CD4-positive, alpha-beta T cell treated with Interleukin-21 for 1 hour (primary cell): ENCODE measurements at regions not wholly inside any gene's neighbourhood (a gene's known extent, or its start where the extent isn't known, plus 50 kb on each side); places are given as distances from the start of the nearest gene placed in this dataset.
"Not testable (repeated sequence)": the region's sequence is repeated elsewhere in the genome, so short reads cannot be mapped to it uniquely, and the experiment has no call there.

Source experiments
- DNase-seq: peaks from one replicate; pipeline ENCODE4 v3.0.0-alpha.2; 2020

DNA sequence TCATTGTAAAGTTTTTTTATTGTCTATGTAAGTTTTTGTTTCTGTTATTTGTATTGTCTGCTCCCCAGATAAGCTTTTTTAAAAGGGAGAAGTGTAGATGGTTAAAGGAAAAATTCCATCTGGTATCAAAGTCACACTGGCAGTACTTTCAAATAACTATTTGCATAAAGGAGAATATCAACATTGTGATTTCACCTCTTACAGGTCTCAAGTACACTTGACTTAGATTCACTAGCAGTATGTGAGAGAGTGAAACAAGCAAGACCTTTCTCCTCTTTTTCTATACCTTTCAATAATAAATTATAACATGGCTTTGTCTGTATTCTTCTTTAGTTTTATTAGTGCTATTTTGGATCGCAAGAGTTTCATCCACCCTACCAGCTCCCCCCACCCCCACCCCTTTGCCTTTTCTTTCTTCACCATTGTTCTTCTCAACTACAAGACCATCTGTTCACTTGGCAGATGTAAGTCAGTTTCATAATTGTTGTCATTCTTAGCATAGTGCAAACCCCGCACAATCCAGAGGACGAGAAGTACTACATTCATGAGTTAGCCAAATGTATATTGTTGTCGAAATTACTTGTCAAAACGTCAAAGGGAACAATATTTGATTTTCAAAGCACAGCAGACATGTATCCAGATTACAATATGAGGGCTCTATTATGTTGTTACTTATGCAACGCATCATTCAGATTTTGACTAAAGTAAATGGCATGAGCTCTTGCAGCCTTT lies 602.7 kb upstream of the FLRT2 start:
- DNase-seq, result no peak

- DNase-seq, result no peak
Observed at GRCh38 chr14:84929086-84929485, 600.9 kb upstream of the FLRT2 start.

- no peak for DNase-seq
Observed at GRCh38 chr14:84929834-84930233, 600.1 kb upstream of the FLRT2 start.

DNA sequence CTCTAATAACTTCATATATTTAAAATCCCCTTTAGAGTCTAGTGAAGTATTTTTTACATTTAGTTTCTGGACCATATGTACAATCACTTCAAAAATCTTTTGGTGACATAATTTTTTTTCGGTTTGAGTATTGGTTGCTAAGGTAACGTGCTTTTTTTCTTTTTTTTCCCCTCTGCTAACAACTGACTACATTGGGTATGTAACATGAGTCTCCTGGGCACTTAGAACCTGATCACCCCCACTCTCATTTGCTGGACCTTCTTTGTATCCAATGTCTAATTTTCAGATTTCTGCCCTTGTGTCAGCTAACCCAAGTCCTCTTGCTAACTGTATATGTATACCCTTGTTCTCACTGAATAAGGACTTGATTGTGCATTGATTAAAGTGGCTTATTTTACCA lies 592.9 kb upstream of the FLRT2 start:
- DNase-seq, result no peak

- DNase-seq, result no peak
Observed at GRCh38 chr14:84937449-84937848, 592.5 kb upstream of the FLRT2 start.

DNA sequence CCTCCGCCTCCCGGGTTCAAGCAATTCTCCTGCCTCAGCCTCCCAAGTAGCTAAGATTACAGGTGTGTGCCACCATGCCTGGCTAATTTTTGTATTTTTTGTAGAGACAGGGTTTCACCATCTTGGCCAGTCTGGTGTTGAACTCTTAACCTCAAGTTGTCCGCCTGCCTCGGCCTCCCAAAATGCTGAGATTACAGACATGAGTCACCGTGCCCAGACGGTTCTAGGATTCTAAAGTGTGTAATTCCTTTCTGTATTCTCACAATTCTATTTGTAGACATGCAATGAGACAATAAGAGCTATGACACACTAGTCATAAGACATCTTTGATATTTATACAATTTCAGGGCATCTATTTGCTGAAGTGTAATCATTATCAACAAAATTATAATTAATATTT lies 585.0 kb upstream of the FLRT2 start:
- not testable (repeated sequence) for DNase-seq

GRCh38 chr14:84959851-84960520 lies 570.0 kb upstream of the FLRT2 start:
- DNase-seq, result no peak

GRCh38 chr14:84961637-84962036 lies 568.3 kb upstream of the FLRT2 start:
- no peak for DNase-seq

GRCh38 chr14:84963518-84963917 lies 566.4 kb upstream of the FLRT2 start:
- DNase-seq, result no peak

GRCh38 chr14:84965279-84965678 lies 564.7 kb upstream of the FLRT2 start:
- no peak for DNase-seq

DNA sequence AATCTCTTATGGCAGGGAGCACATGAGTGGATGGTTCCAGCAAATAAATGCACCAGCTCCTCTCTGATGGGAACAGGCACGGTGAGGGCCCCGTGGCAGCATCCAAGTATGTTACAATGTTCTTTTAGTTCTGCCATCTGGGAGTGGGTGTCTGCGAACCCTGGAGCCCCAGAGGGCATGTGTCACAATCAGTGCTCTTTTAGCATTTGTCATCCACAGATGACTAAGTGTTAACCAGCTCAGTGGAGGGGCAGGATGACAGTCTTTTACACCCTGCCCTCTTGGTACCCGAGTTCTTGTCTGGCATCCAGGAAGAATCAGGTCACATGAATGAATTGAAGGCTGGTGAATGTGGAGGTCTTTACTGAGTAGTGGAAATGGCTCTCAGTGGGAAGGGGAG lies 560.4 kb upstream of the FLRT2 start:
- no peak for DNase-seq

DNA sequence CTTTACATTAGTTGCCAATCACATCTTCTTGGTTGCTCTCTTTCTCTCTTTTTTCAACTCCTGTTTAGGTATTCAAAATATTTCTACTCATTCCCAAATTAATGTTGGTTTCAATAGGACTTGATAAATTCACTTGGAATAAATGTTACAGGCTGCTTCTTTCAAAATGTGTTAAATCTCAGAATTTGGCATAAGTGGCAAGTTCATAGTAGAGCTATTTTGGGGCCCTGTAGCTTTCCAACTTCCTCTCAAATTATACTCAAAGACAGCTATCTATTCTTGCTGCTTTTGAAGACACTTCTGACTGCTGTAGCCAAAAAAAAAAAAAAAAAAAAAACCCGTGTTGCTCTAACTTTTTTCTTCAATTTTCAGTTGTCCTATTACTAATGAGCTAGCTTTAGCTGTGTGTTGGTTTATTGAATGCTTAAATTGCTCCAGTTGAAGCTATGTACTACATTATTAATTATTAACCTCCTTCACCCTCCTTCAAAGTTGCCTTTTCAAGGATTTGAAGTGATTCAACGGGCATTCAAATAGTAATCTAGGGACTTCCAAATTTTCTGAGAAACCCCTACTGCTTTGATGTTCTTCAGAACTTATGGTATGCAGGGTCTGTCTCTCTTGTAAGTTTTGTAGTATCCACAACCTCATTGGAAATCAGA lies 554.6 kb upstream of the FLRT2 start:
- no peak for DNase-seq

DNA sequence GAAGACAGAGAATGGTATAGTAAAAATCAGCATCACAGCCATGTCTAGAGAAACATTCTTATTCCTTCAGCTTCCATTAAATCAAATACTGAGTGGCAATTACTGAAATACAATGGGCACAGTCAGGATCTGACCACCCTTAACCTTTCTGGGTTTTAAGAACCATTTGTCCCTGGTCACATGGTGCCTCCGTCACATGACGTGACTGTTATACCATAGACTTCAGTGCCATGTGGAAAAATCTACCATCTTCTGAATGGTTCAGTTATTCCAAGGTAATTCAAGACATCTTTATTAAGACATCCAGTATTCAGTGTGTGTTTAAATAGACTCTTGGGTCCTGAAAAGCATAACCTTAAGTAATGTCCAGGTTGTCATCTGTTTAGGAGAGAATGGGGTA lies 553.1 kb upstream of the FLRT2 start:
- DNase-seq, result no peak

- DNase-seq, result no peak
Observed at GRCh38 chr14:84987042-84987441, 542.9 kb upstream of the FLRT2 start.

- no peak for DNase-seq
Observed at GRCh38 chr14:84988357-84988756, 541.6 kb upstream of the FLRT2 start.

DNA sequence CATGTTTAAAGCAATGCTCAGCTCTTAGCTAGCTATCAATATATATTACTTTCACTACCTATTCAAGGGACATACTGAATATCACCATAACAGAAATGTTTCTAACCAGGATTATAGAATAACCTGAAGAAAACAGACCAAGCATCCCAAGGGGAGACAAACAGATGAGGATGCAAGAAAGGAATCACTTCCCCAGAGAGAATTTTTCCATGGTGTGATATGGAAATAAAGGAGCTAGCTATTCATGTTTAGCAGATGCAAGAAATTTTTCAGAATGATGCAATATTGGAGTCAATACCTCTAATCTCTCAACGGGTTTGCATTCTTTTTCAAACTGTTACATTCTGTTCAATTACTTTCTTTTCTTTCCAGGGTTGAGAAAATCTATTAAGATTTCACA lies 538.9 kb upstream of the FLRT2 start:
- DNase-seq, result no peak

GRCh38 chr14:84998216-84998615 lies 531.7 kb upstream of the FLRT2 start:
- no peak for DNase-seq

- no peak for DNase-seq
Observed at GRCh38 chr14:85002846-85003245, 527.1 kb upstream of the FLRT2 start.

DNA sequence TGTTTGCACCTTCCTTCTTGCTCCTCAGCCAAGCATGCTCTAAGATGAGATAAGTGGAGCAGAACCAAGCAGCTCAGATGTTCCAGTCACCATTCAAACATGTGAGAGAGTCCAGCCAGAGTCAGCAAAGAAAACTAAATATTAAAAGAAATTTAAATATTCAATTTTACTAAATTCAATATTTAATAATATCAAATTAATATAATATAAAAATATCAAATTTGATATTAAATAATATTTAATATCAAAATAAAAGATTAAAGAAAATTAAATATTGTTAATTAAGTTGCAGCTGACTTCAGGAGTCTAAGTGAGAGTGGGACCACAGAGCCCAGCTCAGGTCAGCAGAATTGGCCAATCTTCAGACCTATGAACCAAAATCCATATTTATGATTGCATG lies 526.1 kb upstream of the FLRT2 start:
- DNase-seq, result no peak

GRCh38 chr14:85009506-85009905 lies 520.4 kb upstream of the FLRT2 start:
- DNase-seq, result no peak

DNA sequence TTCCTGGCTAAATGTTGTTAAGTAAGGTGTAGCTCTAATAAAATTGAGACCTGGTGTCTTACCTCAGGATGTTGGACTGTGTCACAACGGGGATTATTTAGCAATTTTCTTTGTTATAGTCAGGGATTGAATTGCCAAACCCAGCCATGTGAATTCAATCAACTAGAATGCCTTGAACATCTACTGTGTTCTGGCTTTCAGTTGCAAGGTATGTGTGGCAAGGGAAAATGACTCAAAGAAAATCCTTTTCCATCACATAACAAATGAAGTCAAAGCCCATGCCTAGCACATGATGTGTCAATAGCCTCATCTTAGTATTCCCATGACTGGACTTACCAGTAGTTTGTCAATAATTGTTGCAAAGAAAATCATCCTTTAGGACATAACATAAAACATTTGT lies 519.8 kb upstream of the FLRT2 start:
- no peak for DNase-seq

- DNase-seq, result no peak
Observed at GRCh38 chr14:85016496-85016895, 513.4 kb upstream of the FLRT2 start.

GRCh38 chr14:85023866-85024265 lies 506.1 kb upstream of the FLRT2 start:
- DNase-seq, result not testable (repeated sequence)

- DNase-seq, result no peak
Observed at GRCh38 chr14:85024931-85025330, 505.0 kb upstream of the FLRT2 start.
